SU-DHL-6 (cell line): ENCODE measurements at regions not wholly inside any gene's neighbourhood (a gene's known extent, or its start where the extent isn't known, plus 50 kb on each side); places are given as distances from the start of the nearest gene placed in this dataset.
"Not testable (repeated sequence)": the region's sequence is repeated elsewhere in the genome, so short reads cannot be mapped to it uniquely, and the experiment has no call there.

Experiments
- H2AFZ ChIP-seq: fragments of 200-600 bp; sonication (generic); 2 replicates; pipeline ENCODE4 v1.6.1; 2014; ENCODE audit warnings: low read depth, mild to moderate bottlenecking, moderate library complexity, mixed read lengths, antibody characterized with exemption, low read length; ENCODE audit not compliant: severe bottlenecking
- H3F3A ChIP-seq: fragments of 200-600 bp; shearing (Covaris generic); 2 replicates; pipeline ENCODE4 v1.6.0; 2016; ENCODE audit warnings: antibody characterized with exemption, mild to moderate bottlenecking; ENCODE audit not compliant: insufficient read depth
- H3K27ac ChIP-seq: fragments of 200-600 bp; sonication (generic); 2 replicates; pipeline ENCODE4 v1.5.1; 2016; ENCODE audit warnings: low read depth, mild to moderate bottlenecking, low read length, moderate library complexity, mixed read lengths
- H3K27me3 ChIP-seq: fragments of 200-600 bp; sonication (generic), shearing (Covaris generic); 2 replicates; pipeline ENCODE4 v1.6.0; 2014; ENCODE audit warnings: mild to moderate bottlenecking, low read length
- H3K36me3 ChIP-seq: fragments of 200-600 bp; sonication (generic); 2 replicates; pipeline ENCODE4 v1.6.1; 2014; ENCODE audit warnings: mild to moderate bottlenecking, low read length, mixed read lengths
- H3K4me2 ChIP-seq: fragments of 300-600, 200-600 bp; shearing (Covaris generic), sonication (generic); 2 replicates; pipeline ENCODE4 v1.6.0; 2014; ENCODE audit warnings: low read length, low read depth, mild to moderate bottlenecking; ENCODE audit not compliant: poor library complexity, severe bottlenecking
- H3K4me3 ChIP-seq: fragments of 200-600 bp; sonication (generic); 2 replicates; pipeline ENCODE4 v1.5.1; 2014; ENCODE audit warnings: antibody characterized with exemption, low read length, mild to moderate bottlenecking, mixed read lengths; ENCODE audit not compliant: insufficient read depth, poor library complexity, severe bottlenecking
- H3K79me2 ChIP-seq: fragments of 200-600 bp; sonication (generic); 2 replicates; pipeline ENCODE4 v1.6.1; 2014; ENCODE audit warnings: mild to moderate bottlenecking, low read length, moderate library complexity; ENCODE audit not compliant: insufficient read depth
- H3K9ac ChIP-seq: fragments of 200-600 bp; sonication (generic); 2 replicates; pipeline ENCODE4 v1.7.0; 2014; ENCODE audit warnings: mild to moderate bottlenecking, low read length
- H3K9me2 ChIP-seq: fragments of 200-600 bp; sonication (generic); replicated peaks from 2 replicates; pipeline ENCODE4 v1.6.1; 2014; ENCODE audit warnings: low read length; ENCODE audit not compliant: insufficient read depth
- H3K9me3 ChIP-seq: fragments of 200-600 bp; sonication (generic); 2 replicates; pipeline ENCODE4 v1.6.1; 2014; ENCODE audit warnings: low read length, mixed read lengths; ENCODE audit not compliant: insufficient read depth
- H4K20me1 ChIP-seq: fragments of 200-600 bp; sonication (generic); 2 replicates; pipeline ENCODE4 v1.6.1; 2014; ENCODE audit warnings: low read depth, mild to moderate bottlenecking, antibody characterized with exemption, low read length, moderate library complexity, mixed read lengths
- EZH2phosphoT487 ChIP-seq: fragments of 200-600 bp; sonication (generic), shearing (Covaris generic); conservative IDR thresholded peaks from 2 replicates; pipeline ENCODE4 v1.6.1; 2018; ENCODE audit warnings: mild to moderate bottlenecking, antibody characterized with exemption, low read length, moderate library complexity, mixed read lengths
- TF ChIP-seq, protein P1 (sequence below): fragments of 200-600 bp; sonication (generic); IDR thresholded peaks from one replicate; pipeline ENCODE4 v1.5.1; 2017; ENCODE audit warnings: antibody characterized with exemption, mild to moderate bottlenecking, low read length, moderate library complexity; ENCODE audit not compliant: insufficient read depth, poor library complexity, severe bottlenecking

DNA sequence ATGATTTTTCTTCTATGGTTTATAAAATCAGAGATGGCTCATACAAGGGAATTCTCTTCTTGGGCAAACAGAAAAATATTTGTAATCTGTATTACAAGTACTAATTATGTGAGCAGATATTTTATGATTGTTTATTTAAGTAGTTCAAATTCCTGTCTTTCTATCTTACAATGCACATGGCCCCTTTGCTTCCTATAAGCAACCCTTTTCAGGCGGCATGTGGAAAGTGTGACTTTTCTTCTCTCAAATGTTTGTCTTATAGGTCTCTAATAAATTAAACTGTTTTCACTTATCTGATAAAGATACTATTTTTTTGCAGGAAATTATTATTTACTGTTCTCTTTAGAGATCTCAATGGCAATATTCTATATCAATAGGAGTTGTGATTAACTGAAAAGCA is 259.3 kb upstream of the MAGEB18 start:
- TF ChIP-seq, protein P1, sequence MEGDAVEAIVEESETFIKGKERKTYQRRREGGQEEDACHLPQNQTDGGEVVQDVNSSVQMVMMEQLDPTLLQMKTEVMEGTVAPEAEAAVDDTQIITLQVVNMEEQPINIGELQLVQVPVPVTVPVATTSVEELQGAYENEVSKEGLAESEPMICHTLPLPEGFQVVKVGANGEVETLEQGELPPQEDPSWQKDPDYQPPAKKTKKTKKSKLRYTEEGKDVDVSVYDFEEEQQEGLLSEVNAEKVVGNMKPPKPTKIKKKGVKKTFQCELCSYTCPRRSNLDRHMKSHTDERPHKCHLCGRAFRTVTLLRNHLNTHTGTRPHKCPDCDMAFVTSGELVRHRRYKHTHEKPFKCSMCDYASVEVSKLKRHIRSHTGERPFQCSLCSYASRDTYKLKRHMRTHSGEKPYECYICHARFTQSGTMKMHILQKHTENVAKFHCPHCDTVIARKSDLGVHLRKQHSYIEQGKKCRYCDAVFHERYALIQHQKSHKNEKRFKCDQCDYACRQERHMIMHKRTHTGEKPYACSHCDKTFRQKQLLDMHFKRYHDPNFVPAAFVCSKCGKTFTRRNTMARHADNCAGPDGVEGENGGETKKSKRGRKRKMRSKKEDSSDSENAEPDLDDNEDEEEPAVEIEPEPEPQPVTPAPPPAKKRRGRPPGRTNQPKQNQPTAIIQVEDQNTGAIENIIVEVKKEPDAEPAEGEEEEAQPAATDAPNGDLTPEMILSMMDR: no peak
- TF ChIP-seq EZH2phosphoT487: no peak
- H3K27me3 ChIP-seq: no peaks in the 10 kb centered on the region
- no peaks in the 10 kb centered on the region for H4K20me1 ChIP-seq
- no peak overlapping the region for H3K9ac ChIP-seq
- H3K4me2 ChIP-seq: no peak overlapping the region
- H3K9me3 ChIP-seq: no peaks in the 10 kb centered on the region
- no peaks in the 10 kb centered on the region for H3K36me3 ChIP-seq
- H3K9me2 ChIP-seq: no peaks in the 10 kb centered on the region
- H2AFZ ChIP-seq: no peak overlapping the region
- no peaks in the 10 kb centered on the region for H3F3A ChIP-seq
- H3K79me2 ChIP-seq: no peaks in the 10 kb centered on the region
- no peak overlapping the region for H3K4me3 ChIP-seq
- H3K27ac ChIP-seq: no peak overlapping the region

DNA sequence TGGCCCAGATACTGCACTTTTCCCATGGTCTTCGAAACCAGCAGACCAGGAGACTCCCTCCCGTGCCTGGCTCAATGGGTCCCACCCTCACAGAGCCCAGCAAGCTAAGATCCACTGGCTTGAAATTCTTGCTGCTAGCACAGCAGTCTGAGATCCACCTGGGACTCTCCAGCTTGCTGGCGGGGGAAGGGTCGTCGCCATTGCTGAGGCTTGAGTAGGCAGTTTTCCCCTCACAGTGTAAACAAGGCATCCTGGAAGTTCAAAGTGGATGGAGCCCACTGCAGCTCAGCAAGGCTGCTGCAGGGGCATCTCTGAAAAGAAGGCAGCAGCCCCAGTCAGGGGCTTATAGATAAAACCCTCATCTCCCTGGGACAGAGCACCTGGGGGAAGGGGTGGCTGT is 255.6 kb upstream of the MAGEB18 start:
- H3K4me3 ChIP-seq, H3K9ac ChIP-seq, H3K36me3 ChIP-seq, H3K9me3 ChIP-seq, H2AFZ ChIP-seq, H3K4me2 ChIP-seq, H4K20me1 ChIP-seq, H3K27me3 ChIP-seq, H3F3A ChIP-seq, H3K9me2 ChIP-seq, H3K79me2 ChIP-seq, H3K27ac ChIP-seq: not testable (repeated sequence)

DNA sequence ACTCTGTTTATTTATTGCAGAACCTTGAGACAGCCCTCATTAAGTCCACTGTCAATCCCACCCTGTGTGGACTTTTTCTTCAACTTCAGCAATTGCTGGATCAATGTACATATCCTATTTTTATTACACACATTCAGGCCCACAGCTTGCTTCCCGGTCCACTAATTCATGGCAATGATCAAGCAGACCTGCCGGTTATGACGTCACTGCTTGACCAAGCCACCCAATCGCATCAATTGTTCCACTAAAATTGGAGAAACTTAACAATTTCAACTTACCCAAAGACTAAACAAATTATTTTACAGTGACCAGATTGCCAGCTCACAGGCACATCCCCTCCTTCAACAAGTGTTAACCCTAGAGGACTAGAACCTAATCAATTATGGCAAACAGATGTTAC is 240.4 kb upstream of the MAGEB18 start:
- no peaks in the 10 kb centered on the region for H3K79me2 ChIP-seq
- H3K27ac ChIP-seq: no peak overlapping the region
- no peak overlapping the region for H2AFZ ChIP-seq
- no peak overlapping the region for H3K4me2 ChIP-seq
- no peaks in the 10 kb centered on the region for H4K20me1 ChIP-seq
- no peaks in the 10 kb centered on the region for H3K36me3 ChIP-seq
- H3F3A ChIP-seq: no peaks in the 10 kb centered on the region
- no peak overlapping the region for H3K4me3 ChIP-seq
- H3K9me2 ChIP-seq: no peaks in the 10 kb centered on the region
- H3K9me3 ChIP-seq: no peaks in the 10 kb centered on the region
- H3K27me3 ChIP-seq: no peaks in the 10 kb centered on the region
- TF ChIP-seq, protein P1: no peak
- TF ChIP-seq EZH2phosphoT487: no peak
- H3K9ac ChIP-seq: no peak overlapping the region

DNA sequence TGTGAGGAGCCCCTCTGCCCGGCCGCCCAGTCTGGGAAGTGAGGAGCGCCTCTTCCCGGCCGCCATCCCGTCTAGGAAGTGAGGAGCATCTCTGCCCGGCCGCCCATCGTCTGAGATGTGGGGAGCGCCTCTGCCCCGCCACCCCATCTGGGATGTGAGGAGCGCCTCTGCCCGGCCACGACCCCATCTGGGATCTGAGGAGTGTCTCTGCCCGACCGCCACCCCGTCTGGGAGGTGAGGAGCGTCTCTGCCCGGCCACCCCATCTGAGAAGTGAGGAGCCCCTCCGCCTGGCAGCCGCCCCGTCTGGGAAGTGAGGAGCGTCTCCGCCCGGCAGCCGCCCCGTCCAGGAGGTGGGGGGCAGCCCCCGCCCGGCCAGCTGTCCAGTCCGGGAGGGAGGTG is 232.4 kb upstream of the MAGEB18 start:
- not testable (repeated sequence) for H3K9ac ChIP-seq, H3K79me2 ChIP-seq, H3K4me3 ChIP-seq, H3F3A ChIP-seq, H4K20me1 ChIP-seq, H2AFZ ChIP-seq, H3K4me2 ChIP-seq, H3K36me3 ChIP-seq, H3K9me3 ChIP-seq, H3K9me2 ChIP-seq, H3K27me3 ChIP-seq, H3K27ac ChIP-seq
